SK-N-SH (cell line): ENCODE measurements at regions not wholly inside any gene's neighbourhood (a gene's known extent, or its start where the extent isn't known, plus 50 kb on each side); places are given as distances from the start of the nearest gene placed in this dataset.

Experiments used
- CTCF ChIA-PET: fragments of 300-600, 350-600 bp; formaldehyde crosslinking; extraction: SDS; loops from one replicate; lab custom pipeline; 2021; lab: Yijun Ruan, JAX
- POLR2A ChIA-PET: fragments of 350-600 bp; sonication (Branson Sonifier 250); formaldehyde crosslinking; extraction: SDS; loops from one replicate; lab custom pipeline; 2020; ENCODE audit warnings: antibody characterized with exemption, inconsistent platforms; lab: Yijun Ruan, JAX
- DNase-seq: peaks from one replicate; pipeline ENCODE4 v3.0.0; 2012
- H2AFZ ChIP-seq: fragments of 200-600 bp; sonication (generic); 2 replicates; pipeline ENCODE4 v1.8.1; 2016; ENCODE audit warnings: antibody characterized with exemption, mild to moderate bottlenecking, low read depth
- H3F3A ChIP-seq: fragments of 200-600 bp; sonication (generic); replicated peaks from 2 replicates; pipeline ENCODE3; 2016; ENCODE audit warnings: antibody characterized with exemption, mild to moderate bottlenecking; ENCODE audit not compliant: insufficient read depth
- H3K27ac ChIP-seq, 2 experiments: fragments of 200-500 bp in 1 of 2; fragments of 200-600 bp in 1 of 2; sonication (Bioruptor generic) in 1 of 2; sonication (generic), shearing (Covaris generic) in 1 of 2; 2 replicates each; pipeline versions ENCODE4 v1.5.1 to v1.6.1; 2014 to 2016; ENCODE audit warnings: low read depth in 2 of 2, inconsistent platforms in 1 of 2, low read length in 1 of 2, mild to moderate bottlenecking in 1 of 2, mixed read lengths in 1 of 2
- H3K27me3 ChIP-seq: fragments of 200-600 bp; sonication (generic), shearing (Covaris generic); 2 replicates; pipeline ENCODE4 v1.6.1; 2016; ENCODE audit warnings: mixed run types; ENCODE audit not compliant: insufficient read depth
- H3K36me3 ChIP-seq, 2 experiments: fragments of 200-500 bp in 1 of 2; fragments of 200-600 bp in 1 of 2; sonication (Bioruptor generic) in 1 of 2; sonication (generic) in 1 of 2; replicated peaks in 1 of 2; 2 replicates each; pipeline versions ENCODE3 to v1.5.1; 2014 to 2016; ENCODE audit warnings: low read length in 1 of 2, mild to moderate bottlenecking in 1 of 2; ENCODE audit not compliant: insufficient read depth in 2 of 2, control insufficient read depth in 1 of 2
- H3K4me1 ChIP-seq, 2 experiments: fragments of 200-500 bp in 1 of 2; fragments of 200-600 bp in 1 of 2; sonication (Bioruptor generic) in 1 of 2; sonication (generic), shearing (Covaris generic) in 1 of 2; 2 replicates each; pipeline versions ENCODE4 v1.5.1 to v1.6.1; 2014 to 2016; ENCODE audit warnings: low read depth in 1 of 2, low read length in 1 of 2, mixed run types in 1 of 2; ENCODE audit not compliant: insufficient read depth in 2 of 2, control insufficient read depth in 1 of 2
- H3K4me2 ChIP-seq: fragments of 200-600 bp; sonication (generic), shearing (Covaris generic); 2 replicates; pipeline ENCODE4 v1.6.1; 2017; ENCODE audit warnings: mixed run types
- H3K4me3 ChIP-seq, 2 experiments: fragments of 200-500 bp in 1 of 2; fragments of 200-600 bp in 1 of 2; sonication (Bioruptor generic) in 1 of 2; sonication (generic), shearing (Covaris generic) in 1 of 2; 2 replicates each; pipeline versions ENCODE4 v1.5.1 to v1.8.1; 2014 to 2016; ENCODE audit warnings: low read depth in 2 of 2, inconsistent platforms in 1 of 2, low read length in 1 of 2, mild to moderate bottlenecking in 1 of 2, mixed read lengths in 1 of 2, moderate library complexity in 1 of 2
- H3K79me2 ChIP-seq: fragments of 200-600 bp; sonication (generic); 2 replicates; pipeline ENCODE4 v1.8.1; 2017; ENCODE audit warnings: mild to moderate bottlenecking; ENCODE audit not compliant: insufficient read depth
- H3K9ac ChIP-seq: fragments of 200-600 bp; sonication (generic); 2 replicates; pipeline ENCODE4 v1.6.1; 2017; ENCODE audit warnings: mixed run types
- H3K9me2 ChIP-seq: fragments of 200-600 bp; sonication (generic); 2 replicates; pipeline ENCODE4 v1.6.1; 2017; ENCODE audit warnings: mixed run types
- H3K9me3 ChIP-seq: fragments of 200-600 bp; sonication (generic); 2 replicates; pipeline ENCODE4 v1.6.1; 2017; ENCODE audit warnings: mixed run types, mild to moderate bottlenecking, moderate library complexity
- H4K20me1 ChIP-seq: fragments of 200-600 bp; sonication (generic); 2 replicates; pipeline ENCODE4 v1.6.1; 2017; ENCODE audit warnings: mild to moderate bottlenecking, mixed run types; ENCODE audit not compliant: insufficient read depth
- ELF1 ChIP-seq: IDR thresholded peaks from 2 replicates; pipeline ENCODE4 v1.4.0; 2012
- EZH2phosphoT487 ChIP-seq: fragments of 200-600 bp; sonication (generic); IDR thresholded peaks from 2 replicates; pipeline ENCODE4 v1.6.1; 2017; ENCODE audit warnings: low read depth, mixed run types, mild to moderate bottlenecking, antibody characterized with exemption, moderate library complexity, borderline replicate concordance
- FOSL2 ChIP-seq: IDR thresholded peaks from 2 replicates; pipeline ENCODE4 v1.4.0; 2012; ENCODE audit warnings: low read depth, mild to moderate bottlenecking, moderate library complexity, borderline replicate concordance
- FOXM1 ChIP-seq: IDR thresholded peaks from 2 replicates; pipeline ENCODE4 v1.4.0; 2012; ENCODE audit warnings: low read depth, mild to moderate bottlenecking
- GABPA ChIP-seq: IDR thresholded peaks from 2 replicates; pipeline ENCODE4 v1.4.0; 2012; ENCODE audit warnings: low read depth, mild to moderate bottlenecking
- GATA2 ChIP-seq: sonication (generic); formaldehyde crosslinking; IDR thresholded peaks from 2 replicates; pipeline ENCODE4 v1.5.0; 2020; ENCODE audit warnings: mild to moderate bottlenecking, missing genetic modification reagents
- MXI1 ChIP-seq: IDR thresholded peaks from 2 replicates; pipeline ENCODE4 v1.6.1; 2012; ENCODE audit warnings: mild to moderate bottlenecking, low read depth, low read length, improper control_type of control experiment
- NRF1 ChIP-seq: IDR thresholded peaks from 2 replicates; pipeline ENCODE4 v1.6.1; 2012; ENCODE audit warnings: low read depth, mild to moderate bottlenecking, low read length
- POLR2AphosphoS5 ChIP-seq: IDR thresholded peaks from 2 replicates; pipeline ENCODE4 v1.6.1; 2012; ENCODE audit warnings: low read depth, low read length
- RAD21 ChIP-seq: IDR thresholded peaks from 2 replicates; pipeline ENCODE4 v1.6.1; 2012; ENCODE audit warnings: mild to moderate bottlenecking, low read length
- RCOR1 ChIP-seq: fragments of 150-350 bp; IDR thresholded peaks from 2 replicates; pipeline ENCODE4 v1.6.1; 2017; ENCODE audit warnings: antibody characterized with exemption, low read length
- RXRA ChIP-seq: IDR thresholded peaks from 2 replicates; pipeline ENCODE4 v1.4.0; 2012; ENCODE audit warnings: low read depth, mild to moderate bottlenecking, borderline replicate concordance
- SIN3A ChIP-seq: IDR thresholded peaks from 2 replicates; pipeline ENCODE4 v1.6.1; 2012; ENCODE audit warnings: low read depth, mild to moderate bottlenecking, low read length, moderate library complexity, borderline replicate concordance
- WGBS: methylation state at CpG from one replicate; pipeline ENCODE4 v1.1.6; 2017; ENCODE audit warnings: low lambda C conversion rate; 5-methylcytosine and 5-hydroxymethylcytosine counted together
- TF ChIP-seq, protein P1 (sequence below): fragments of 150-350 bp; IDR thresholded peaks from 2 replicates; pipeline ENCODE4 v1.6.1; 2016; ENCODE audit warnings: mild to moderate bottlenecking, low read depth, low read length
- TF ChIP-seq, protein P2 (sequence below): IDR thresholded peaks from 2 replicates; pipeline ENCODE4 v1.4.0; 2012; ENCODE audit warnings: low read depth, borderline replicate concordance
- TF ChIP-seq, protein P3 (sequence below): IDR thresholded peaks from 2 replicates; pipeline ENCODE4 v1.4.0; 2012; ENCODE audit warnings: low read depth
- TF ChIP-seq, protein P4 (sequence below): fragments of 200-600 bp; sonication (generic); IDR thresholded peaks from 2 replicates; pipeline ENCODE4 v1.6.1; 2017; ENCODE audit warnings: antibody characterized with exemption, mild to moderate bottlenecking, moderate library complexity
- TF ChIP-seq, protein P5 (sequence below): IDR thresholded peaks from 2 replicates; pipeline ENCODE4 v1.6.1; 2012; ENCODE audit warnings: mild to moderate bottlenecking, low read depth, low read length, moderate library complexity

DNA sequence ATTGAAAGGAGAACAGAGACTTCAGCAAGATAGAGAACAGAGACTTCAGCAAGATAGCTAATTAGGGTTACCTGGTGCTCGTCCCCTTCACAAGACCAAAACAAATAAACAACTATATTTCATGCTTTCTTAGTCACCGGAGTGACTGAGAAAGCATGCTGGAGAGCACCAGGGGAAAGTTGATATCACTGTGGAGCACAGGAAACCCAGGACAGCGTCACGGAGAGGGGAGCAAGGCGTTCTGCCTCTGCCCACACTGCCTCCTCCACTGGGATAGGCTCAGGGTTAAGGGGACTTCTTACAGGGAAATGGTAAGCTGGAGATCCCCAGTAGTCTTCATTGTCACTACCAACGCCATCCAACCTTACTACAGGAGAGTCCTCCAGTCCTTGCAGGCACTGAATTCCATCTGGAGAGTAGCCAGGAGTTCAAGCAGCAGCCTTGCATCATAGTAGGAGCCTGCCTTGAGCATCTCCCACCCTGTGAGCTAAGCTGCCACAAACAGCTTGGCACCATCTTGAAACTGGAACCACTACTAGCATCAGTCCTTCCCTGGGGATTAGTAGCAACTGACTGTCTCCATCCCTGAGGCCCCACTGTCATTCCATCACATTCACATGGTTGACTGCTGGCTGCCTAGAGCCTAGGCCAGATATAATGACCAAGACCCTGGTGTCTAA, 239.4 kb downstream of the PLPP3 start (continued):
- no peak for TF ChIP-seq FOXM1
- TF ChIP-seq SIN3A: no peak
- TF ChIP-seq GABPA: no peak
- TF ChIP-seq, protein P1, sequence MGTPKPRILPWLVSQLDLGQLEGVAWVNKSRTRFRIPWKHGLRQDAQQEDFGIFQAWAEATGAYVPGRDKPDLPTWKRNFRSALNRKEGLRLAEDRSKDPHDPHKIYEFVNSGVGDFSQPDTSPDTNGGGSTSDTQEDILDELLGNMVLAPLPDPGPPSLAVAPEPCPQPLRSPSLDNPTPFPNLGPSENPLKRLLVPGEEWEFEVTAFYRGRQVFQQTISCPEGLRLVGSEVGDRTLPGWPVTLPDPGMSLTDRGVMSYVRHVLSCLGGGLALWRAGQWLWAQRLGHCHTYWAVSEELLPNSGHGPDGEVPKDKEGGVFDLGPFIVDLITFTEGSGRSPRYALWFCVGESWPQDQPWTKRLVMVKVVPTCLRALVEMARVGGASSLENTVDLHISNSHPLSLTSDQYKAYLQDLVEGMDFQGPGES: no peak
- no peak for TF ChIP-seq RXRA
- TF ChIP-seq, protein P2, sequence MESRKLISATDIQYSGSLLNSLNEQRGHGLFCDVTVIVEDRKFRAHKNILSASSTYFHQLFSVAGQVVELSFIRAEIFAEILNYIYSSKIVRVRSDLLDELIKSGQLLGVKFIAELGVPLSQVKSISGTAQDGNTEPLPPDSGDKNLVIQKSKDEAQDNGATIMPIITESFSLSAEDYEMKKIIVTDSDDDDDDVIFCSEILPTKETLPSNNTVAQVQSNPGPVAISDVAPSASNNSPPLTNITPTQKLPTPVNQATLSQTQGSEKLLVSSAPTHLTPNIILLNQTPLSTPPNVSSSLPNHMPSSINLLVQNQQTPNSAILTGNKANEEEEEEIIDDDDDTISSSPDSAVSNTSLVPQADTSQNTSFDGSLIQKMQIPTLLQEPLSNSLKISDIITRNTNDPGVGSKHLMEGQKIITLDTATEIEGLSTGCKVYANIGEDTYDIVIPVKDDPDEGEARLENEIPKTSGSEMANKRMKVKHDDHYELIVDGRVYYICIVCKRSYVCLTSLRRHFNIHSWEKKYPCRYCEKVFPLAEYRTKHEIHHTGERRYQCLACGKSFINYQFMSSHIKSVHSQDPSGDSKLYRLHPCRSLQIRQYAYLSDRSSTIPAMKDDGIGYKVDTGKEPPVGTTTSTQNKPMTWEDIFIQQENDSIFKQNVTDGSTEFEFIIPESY: no peak
- TF ChIP-seq, all 33 proteins: peak for 0

DNA sequence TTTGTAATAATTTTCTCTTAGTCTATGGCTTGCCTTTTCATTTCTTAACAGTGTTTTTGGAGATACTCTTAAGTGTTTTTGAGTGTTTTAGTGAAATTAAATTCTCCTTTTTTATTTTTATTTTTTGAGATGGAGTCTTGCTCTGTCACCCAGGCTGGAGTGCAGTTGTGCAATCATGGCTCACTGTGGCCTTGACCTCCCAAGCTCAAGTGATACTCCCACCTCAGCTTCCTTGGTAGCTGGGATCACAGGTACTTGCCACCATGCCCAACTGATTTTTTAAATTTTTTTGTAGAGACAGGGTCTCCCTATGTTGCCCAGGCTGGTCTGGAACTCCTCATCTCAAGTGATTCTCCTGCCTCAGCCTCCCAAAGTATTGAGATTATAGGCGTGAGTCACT, 240.3 kb downstream of the PLPP3 start:
- Histone ChIP-seq H3K9ac (no peak overlapping the region), H3F3A (peaks cover 3% of the 10 kb centered on the region), H3K79me2 (no peaks in the 10 kb centered on the region), H3K27me3 (no peaks in the 10 kb centered on the region), H3K9me2 (no peaks in the 10 kb centered on the region), H3K4me2 (no peak overlapping the region), H3K4me1 (0 out of 4 replicates have a peak, but pooled peaks cover 0 to 3% of the 10 kb centered on the region in 2 experiments), H3K9me3 (no peaks in the 10 kb centered on the region), H2AFZ (no peak overlapping the region), H3K4me3 (no peak overlapping the region), H3K36me3 (no peaks in the 10 kb centered on the region), H3K27ac (no peak overlapping the region), H4K20me1 (no peaks in the 10 kb centered on the region)
- CTCF ChIA-PET: no interaction called here
- DNase-seq: no peak
- 83% methylated on average over 1 of the region's 1 CpG for WGBS
- POLR2A ChIA-PET: no interaction called here
- TF ChIP-seq RCOR1 (no peak), FOXM1 (no peak), ELF1 (no peak), EZH2phosphoT487 (no peak), FOSL2 (no peak), NRF1 (no peak), POLR2AphosphoS5 (no peak), GABPA (no peak), MXI1 (no peak), GATA2 (no peak), RXRA (no peak), RAD21 (no peak), SIN3A (no peak)
- TF ChIP-seq, protein P3, sequence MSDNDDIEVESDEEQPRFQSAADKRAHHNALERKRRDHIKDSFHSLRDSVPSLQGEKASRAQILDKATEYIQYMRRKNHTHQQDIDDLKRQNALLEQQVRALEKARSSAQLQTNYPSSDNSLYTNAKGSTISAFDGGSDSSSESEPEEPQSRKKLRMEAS: no peak
- TF ChIP-seq, protein P4, sequence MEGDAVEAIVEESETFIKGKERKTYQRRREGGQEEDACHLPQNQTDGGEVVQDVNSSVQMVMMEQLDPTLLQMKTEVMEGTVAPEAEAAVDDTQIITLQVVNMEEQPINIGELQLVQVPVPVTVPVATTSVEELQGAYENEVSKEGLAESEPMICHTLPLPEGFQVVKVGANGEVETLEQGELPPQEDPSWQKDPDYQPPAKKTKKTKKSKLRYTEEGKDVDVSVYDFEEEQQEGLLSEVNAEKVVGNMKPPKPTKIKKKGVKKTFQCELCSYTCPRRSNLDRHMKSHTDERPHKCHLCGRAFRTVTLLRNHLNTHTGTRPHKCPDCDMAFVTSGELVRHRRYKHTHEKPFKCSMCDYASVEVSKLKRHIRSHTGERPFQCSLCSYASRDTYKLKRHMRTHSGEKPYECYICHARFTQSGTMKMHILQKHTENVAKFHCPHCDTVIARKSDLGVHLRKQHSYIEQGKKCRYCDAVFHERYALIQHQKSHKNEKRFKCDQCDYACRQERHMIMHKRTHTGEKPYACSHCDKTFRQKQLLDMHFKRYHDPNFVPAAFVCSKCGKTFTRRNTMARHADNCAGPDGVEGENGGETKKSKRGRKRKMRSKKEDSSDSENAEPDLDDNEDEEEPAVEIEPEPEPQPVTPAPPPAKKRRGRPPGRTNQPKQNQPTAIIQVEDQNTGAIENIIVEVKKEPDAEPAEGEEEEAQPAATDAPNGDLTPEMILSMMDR: no peak
- TF ChIP-seq, protein P5, sequence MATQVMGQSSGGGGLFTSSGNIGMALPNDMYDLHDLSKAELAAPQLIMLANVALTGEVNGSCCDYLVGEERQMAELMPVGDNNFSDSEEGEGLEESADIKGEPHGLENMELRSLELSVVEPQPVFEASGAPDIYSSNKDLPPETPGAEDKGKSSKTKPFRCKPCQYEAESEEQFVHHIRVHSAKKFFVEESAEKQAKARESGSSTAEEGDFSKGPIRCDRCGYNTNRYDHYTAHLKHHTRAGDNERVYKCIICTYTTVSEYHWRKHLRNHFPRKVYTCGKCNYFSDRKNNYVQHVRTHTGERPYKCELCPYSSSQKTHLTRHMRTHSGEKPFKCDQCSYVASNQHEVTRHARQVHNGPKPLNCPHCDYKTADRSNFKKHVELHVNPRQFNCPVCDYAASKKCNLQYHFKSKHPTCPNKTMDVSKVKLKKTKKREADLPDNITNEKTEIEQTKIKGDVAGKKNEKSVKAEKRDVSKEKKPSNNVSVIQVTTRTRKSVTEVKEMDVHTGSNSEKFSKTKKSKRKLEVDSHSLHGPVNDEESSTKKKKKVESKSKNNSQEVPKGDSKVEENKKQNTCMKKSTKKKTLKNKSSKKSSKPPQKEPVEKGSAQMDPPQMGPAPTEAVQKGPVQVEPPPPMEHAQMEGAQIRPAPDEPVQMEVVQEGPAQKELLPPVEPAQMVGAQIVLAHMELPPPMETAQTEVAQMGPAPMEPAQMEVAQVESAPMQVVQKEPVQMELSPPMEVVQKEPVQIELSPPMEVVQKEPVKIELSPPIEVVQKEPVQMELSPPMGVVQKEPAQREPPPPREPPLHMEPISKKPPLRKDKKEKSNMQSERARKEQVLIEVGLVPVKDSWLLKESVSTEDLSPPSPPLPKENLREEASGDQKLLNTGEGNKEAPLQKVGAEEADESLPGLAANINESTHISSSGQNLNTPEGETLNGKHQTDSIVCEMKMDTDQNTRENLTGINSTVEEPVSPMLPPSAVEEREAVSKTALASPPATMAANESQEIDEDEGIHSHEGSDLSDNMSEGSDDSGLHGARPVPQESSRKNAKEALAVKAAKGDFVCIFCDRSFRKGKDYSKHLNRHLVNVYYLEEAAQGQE: no peak
- TF ChIP-seq, protein P2: no peak
